GM13976 (cell line): ENCODE measurements at regions not wholly inside any gene's neighbourhood (a gene's known extent, or its start where the extent isn't known, plus 50 kb on each side); places are given as distances from the start of the nearest gene placed in this dataset.
A peak's percentile ranks its signal among the peaks of the same experiment; 100 is the strongest.

Source experiments
- DNase-seq: peaks from one replicate; pipeline ENCODE4 v3.0.0; 2012; ENCODE audit warnings: low spot score
- in situ Hi-C: fragments of 300-500 bp; cut with MboI; formaldehyde crosslinking; loops from one replicate; pipeline ENCODE4 v1.12.0; 2022; ENCODE audit warnings: low sequenced_read_pairs, mixed read lengths, inconsistent platforms; ENCODE audit not compliant: unreplicated experiment
- TF ChIP-seq, protein P1 (sequence below): IDR thresholded peaks from 2 replicates; pipeline ENCODE4 v1.5.1; 2012; ENCODE audit warnings: borderline replicate concordance, mild to moderate bottlenecking; ENCODE audit not compliant: insufficient read depth; ENCODE audit errors: extremely low read depth, missing control alignments, control extremely low read depth

DNA sequence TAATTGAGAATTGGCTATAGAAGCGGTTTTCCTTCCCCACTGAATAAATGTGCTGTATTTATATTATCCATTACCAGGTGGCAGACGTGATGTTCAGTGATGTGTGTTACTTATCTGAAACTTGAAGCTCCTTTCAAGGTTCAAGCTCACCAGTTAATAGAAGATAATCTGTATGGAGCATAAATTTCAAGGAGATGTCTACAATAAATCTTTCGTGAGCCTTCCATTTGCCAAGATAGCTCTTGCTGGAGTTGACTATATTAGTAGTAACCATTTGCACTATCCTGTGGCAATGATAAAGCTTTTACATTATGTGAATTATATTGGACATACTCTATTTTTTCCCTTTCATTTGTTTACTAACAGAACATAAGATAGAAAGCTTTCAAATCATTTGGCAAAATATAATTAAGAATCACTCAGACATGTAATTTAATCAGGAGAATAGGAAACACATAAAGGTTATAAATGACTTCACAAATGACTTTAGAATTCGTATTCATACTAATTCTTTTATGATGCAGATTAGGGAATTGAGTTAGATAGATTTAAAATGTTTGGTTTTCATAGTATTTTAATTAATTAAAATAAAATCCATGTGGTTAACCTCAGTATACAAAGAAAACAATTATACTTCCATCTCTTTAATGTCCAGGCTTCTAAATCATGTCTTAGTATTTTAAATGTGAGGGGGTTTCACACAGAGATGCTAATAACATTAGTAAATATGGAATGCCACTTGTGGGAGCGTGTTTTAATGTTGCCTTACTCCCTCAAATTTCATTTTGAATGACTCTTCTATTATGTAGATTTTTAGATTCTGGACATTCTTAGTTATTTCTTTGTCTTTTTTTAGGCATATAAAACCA lies 664.4 kb upstream of the CDH8 start:
- DNase-seq: no peak
- TF ChIP-seq, protein P1, sequence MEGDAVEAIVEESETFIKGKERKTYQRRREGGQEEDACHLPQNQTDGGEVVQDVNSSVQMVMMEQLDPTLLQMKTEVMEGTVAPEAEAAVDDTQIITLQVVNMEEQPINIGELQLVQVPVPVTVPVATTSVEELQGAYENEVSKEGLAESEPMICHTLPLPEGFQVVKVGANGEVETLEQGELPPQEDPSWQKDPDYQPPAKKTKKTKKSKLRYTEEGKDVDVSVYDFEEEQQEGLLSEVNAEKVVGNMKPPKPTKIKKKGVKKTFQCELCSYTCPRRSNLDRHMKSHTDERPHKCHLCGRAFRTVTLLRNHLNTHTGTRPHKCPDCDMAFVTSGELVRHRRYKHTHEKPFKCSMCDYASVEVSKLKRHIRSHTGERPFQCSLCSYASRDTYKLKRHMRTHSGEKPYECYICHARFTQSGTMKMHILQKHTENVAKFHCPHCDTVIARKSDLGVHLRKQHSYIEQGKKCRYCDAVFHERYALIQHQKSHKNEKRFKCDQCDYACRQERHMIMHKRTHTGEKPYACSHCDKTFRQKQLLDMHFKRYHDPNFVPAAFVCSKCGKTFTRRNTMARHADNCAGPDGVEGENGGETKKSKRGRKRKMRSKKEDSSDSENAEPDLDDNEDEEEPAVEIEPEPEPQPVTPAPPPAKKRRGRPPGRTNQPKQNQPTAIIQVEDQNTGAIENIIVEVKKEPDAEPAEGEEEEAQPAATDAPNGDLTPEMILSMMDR: no peak
- in situ Hi-C loops: no loop called here

DNA sequence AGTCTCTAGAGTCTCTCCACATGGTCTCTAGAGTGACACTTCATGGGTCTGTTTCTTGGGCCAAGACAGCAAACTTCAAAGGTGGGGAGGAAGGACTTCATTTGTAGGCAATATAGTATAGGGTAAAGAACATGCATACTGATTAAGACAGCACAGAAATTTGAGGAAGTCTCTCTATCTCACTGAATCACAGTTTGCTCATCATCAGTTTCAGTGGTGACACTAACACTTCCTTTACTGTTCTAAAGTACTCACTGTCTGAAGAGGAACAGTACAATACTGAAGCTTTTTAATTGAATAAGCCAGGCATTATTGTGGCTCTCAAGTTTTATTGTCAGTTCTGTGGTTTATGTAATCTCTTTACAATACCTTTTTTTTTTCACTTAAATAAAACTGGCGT lies 656.4 kb upstream of the CDH8 start:
- in situ Hi-C loops: no loop called here
- DNase-seq: peak; percentile 4
- TF ChIP-seq, protein P1: no peak

DNA sequence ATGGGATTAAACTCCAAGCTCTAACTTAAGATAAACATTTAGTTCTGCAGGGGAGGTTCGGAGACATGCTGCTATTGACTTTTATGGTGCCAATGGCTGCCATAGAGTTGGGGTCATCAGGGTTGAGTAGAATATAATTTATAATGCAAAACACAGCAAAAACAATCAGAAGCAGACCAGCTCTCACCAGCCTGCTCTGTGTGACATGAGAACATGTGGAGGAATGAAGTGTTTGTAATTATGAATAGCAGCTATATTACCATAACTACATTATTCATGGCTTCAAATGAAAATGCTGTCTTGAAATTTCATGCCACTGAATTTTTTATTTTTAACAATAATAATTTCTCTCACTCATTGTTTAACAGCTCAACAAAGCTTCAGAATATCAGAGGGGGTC lies 645.6 kb upstream of the CDH8 start:
- no peak for DNase-seq
- in situ Hi-C loops: no loop called here
- TF ChIP-seq, protein P1: no peak

DNA sequence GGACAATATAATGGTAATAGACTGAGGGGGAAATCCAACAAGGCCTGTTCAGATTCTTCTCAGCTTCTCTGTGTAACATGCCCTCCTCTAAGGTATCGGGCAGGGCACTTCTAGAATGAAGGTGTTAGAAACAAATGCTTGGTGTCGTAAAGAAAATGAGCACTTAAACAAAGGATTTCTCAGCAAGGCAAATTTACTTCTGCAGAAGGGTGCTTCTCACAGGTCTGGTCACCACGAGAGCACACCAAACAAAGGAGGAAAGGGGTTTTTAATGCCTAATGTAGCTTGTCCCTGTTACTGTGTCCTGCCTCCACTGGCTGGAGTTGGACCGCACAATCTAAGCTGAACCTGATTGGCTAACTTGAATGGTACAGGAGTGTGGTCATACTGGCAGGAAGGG lies 642.6 kb upstream of the CDH8 start:
- no peak for DNase-seq
- in situ Hi-C loops: no loop called here
- TF ChIP-seq, protein P1: no peak

DNA sequence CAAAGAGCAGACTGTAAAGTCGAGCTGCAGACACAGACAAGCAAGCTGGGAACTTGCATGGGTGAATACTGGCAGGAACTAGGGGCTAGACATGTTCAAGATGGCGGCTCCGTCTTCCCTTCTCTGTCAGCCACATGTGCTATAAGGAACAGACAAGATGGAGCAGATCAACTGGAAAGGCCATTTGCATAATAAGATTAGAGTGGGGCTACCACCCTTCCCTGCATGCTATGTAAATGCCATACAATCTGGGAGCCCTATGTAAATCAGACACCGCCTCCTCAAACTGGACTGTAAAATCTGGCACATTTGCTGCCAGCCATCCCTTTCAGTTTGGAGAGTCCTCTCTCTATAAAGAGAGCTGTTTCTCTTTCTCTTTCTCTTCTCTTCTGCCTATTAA lies 640.1 kb upstream of the CDH8 start:
- TF ChIP-seq, protein P1: no peak
- in situ Hi-C loops: no loop called here
- no peak for DNase-seq

DNA sequence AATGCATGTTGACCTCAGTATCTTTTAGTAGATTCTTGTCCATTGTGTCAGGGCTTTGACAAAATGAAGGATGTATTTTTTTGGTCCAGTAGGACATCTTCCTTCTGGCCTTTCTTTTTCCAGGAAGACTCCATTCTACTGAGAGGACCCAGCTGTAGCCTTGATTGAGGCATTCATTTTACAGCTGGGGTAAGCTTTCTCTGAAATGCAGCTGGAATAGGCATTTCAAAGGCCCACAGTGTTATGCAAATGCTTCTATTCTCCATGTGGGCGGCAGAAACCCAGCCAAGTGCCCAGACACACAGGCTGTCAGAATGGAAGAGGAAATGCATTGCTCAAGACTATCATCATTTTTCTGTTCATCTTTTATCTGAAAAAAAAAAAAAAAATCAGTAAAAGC lies 629.0 kb upstream of the CDH8 start:
- no peak for DNase-seq
- in situ Hi-C loops: no loop called here
- TF ChIP-seq, protein P1: no peak

DNA sequence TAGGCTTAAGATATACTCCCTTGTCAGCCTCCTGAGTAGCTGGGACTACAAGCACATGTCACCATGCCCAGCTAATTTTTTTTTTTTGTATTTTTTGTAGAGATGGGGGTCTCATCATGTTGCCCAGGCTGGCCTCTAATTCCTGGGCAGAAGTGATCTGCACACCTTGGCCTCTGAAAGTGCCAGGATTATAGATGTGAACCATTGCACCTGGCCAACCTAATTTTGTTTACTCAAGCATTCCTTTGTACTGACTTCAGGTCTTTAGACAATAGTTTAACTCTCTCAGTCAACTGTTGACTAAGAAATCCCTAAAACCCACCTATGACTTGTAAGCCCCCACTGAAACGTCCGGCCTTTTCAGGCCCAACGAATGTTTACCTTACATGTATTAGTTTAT lies 628.3 kb upstream of the CDH8 start:
- in situ Hi-C loops: no loop called here
- no peak for DNase-seq
- TF ChIP-seq, protein P1: no peak
